BLaER1 (cell line): ENCODE measurements at regions not wholly inside any gene's neighbourhood (a gene's known extent, or its start where the extent isn't known, plus 50 kb on each side); places are given as distances from the start of the nearest gene placed in this dataset.

ENCODE experiments used
- H3K27ac ChIP-seq: shearing (Covaris generic); formaldehyde crosslinking; 2 replicates; pipeline ENCODE4 v1.8.1; 2022
- H3K27me3 ChIP-seq: shearing (Covaris generic); formaldehyde crosslinking; 2 replicates; pipeline ENCODE4 v1.8.1; 2022
- H3K36me3 ChIP-seq: shearing (Covaris generic); formaldehyde crosslinking; 2 replicates; pipeline ENCODE4 v1.8.1; 2022
- H3K4me1 ChIP-seq: shearing (Covaris generic); formaldehyde crosslinking; 2 replicates; pipeline ENCODE4 v1.8.1; 2022
- H3K4me2 ChIP-seq: shearing (Covaris generic); formaldehyde crosslinking; 2 replicates; pipeline ENCODE4 v1.8.1; 2022
- H3K4me3 ChIP-seq: shearing (Covaris generic); formaldehyde crosslinking; 2 replicates; pipeline ENCODE4 v1.8.1; 2022
- H3K9ac ChIP-seq: shearing (Covaris generic); formaldehyde crosslinking; 2 replicates; pipeline ENCODE4 v1.8.1; 2022
- H3K9me3 ChIP-seq: shearing (Covaris generic); formaldehyde crosslinking; 2 replicates; pipeline ENCODE4 v1.8.1; 2022
- H4K20me1 ChIP-seq: shearing (Covaris generic); formaldehyde crosslinking; 2 replicates; pipeline ENCODE4 v1.8.1; 2022
- Cebpa-rat ChIP-seq: shearing (Covaris generic); IDR thresholded peaks from 2 replicates; pipeline ENCODE4 v1.8.1; 2022

DNA sequence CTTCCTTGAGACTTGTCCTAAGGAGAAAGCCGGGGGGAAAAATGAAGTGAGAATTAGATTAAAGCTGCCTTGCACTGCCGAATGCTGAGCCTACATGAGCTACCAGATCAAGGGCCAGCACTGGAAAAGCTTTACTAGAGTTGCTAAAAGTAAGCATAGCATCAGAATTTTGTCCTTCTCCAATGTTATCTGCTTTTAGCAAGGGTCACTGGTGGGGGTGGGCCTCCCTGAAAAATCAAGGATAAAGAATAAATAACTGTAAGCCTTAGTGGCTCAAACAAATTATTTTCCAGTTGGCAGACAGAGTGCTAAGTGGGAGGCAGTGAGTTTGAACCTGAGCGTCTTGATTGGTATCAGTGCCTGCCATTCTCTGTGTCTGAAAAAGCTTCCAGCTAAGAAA lies 310.5 kb upstream of the PITX2 start:
- Histone ChIP-seq H3K9ac (no peak overlapping the region), H3K4me1 (no peaks in the 10 kb centered on the region), H3K27me3 (no peaks in the 10 kb centered on the region), H3K36me3 (no peaks in the 10 kb centered on the region), H3K4me3 (no peak overlapping the region), H3K27ac (no peak overlapping the region), H3K4me2 (no peak overlapping the region), H3K9me3 (no peaks in the 10 kb centered on the region), H4K20me1 (no peaks in the 10 kb centered on the region)
- TF ChIP-seq Cebpa-rat = no peak

DNA sequence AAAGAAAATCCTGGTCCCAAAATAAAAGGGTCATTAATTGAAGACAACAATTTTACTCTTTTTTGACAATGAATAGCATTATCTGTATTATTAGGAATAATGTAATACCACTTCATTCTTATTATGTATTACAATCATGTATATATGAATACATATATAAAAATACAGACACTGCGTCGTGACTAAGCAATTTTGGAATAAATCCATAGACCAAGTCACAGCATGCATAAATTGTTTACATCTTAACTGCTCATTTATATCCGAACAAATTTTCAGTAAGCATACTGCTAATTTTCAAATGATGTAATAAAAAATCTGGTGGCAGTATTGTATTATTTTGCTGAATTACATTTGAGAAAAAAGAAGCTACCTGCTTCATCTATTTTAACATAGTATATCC lies 321.6 kb upstream of the PITX2 start:
- Histone ChIP-seq H4K20me1 (no peaks in the 10 kb centered on the region), H3K9me3 (no peaks in the 10 kb centered on the region)
- no peak for TF ChIP-seq Cebpa-rat

DNA sequence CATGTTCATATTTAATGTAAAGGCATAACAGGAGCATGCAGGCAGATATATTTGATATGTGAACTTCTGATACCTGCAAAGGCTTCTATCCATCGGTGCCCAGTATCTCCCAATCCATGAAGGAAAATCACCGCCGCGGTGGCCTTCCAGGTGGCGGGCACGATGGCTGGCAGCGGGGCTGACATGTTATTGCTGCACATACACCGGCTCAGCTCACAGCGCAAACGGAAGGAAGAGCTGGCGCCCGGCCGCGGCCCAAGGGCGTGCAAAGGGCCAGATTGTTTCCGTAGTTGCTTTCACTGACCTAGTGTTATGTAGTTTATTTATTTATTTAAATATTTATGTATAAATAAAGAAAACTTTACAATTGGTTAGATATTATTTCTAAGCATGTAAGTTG lies 322.7 kb upstream of the PITX2 start:
- no peaks in the 10 kb centered on the region for H3K36me3 ChIP-seq
- H3K4me2 ChIP-seq = no peak overlapping the region
- no peaks in the 10 kb centered on the region for H3K27me3 ChIP-seq
- no peak for TF ChIP-seq Cebpa-rat
- H3K4me3 ChIP-seq = no peak overlapping the region
- no peak overlapping the region for H3K9ac ChIP-seq
- no peak overlapping the region for H3K27ac ChIP-seq
- H3K4me1 ChIP-seq = no peaks in the 10 kb centered on the region
- no peaks in the 10 kb centered on the region for H3K9me3 ChIP-seq
- no peaks in the 10 kb centered on the region for H4K20me1 ChIP-seq

More for the DNA sequence above, 321.6 kb upstream of the PITX2 start:
- no peak overlapping the region for H3K4me2 ChIP-seq
- H3K9ac ChIP-seq = no peak overlapping the region
- no peak overlapping the region for H3K4me3 ChIP-seq
- no peaks in the 10 kb centered on the region for H3K27me3 ChIP-seq
- no peaks in the 10 kb centered on the region for H3K36me3 ChIP-seq
- no peak overlapping the region for H3K27ac ChIP-seq
- no peaks in the 10 kb centered on the region for H3K4me1 ChIP-seq

DNA sequence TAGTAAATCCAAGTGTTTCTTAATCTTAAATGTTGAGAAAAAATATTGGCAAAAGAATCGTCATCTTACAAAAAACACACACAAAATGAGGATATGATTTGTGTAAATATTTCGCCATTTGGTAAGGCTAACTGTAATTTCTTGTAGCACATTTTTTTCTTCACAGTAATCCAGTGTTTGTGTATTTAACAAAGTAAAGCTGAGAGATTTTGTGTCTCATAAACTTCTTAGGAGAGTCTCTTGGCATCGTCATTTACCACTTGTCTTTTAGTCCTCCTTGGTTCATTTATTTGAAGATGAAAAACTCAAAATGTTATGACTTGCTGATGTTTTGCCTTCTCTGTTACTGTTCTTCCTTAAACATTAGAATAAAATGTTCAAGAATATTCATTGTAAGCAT lies 326.7 kb upstream of the PITX2 start:
- H3K4me3 ChIP-seq = no peak overlapping the region
- H3K27ac ChIP-seq = no peak overlapping the region
- H3K4me1 ChIP-seq = no peaks in the 10 kb centered on the region
- H4K20me1 ChIP-seq = no peaks in the 10 kb centered on the region
- no peaks in the 10 kb centered on the region for H3K9me3 ChIP-seq
- TF ChIP-seq Cebpa-rat = no peak
- H3K9ac ChIP-seq = no peak overlapping the region
- no peaks in the 10 kb centered on the region for H3K27me3 ChIP-seq
- H3K4me2 ChIP-seq = no peak overlapping the region
- no peaks in the 10 kb centered on the region for H3K36me3 ChIP-seq

DNA sequence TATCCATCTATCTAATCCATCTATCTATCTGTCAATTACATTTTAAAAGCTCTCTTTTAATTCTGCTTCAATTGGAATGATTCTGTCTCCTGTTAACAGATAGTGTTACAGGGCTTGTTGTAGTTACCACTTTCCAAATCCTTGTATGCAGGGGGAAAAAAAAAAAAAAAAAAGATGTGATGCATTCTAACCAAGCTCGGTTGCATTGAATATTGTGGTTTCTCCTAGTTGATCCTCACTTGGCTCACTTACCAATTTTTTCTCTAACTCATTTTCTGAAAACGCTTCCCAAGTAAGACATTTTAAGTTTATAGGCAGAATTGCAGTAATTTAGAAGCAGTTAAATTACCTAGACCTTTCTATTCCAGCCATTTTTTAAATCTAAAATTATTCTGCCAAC lies 327.9 kb upstream of the PITX2 start:
- Histone ChIP-seq H3K9me3 (no peaks in the 10 kb centered on the region), H4K20me1 (no peaks in the 10 kb centered on the region), H3K4me1 (no peaks in the 10 kb centered on the region), H3K9ac (no peak overlapping the region), H3K27me3 (no peaks in the 10 kb centered on the region), H3K4me3 (no peak overlapping the region), H3K36me3 (no peaks in the 10 kb centered on the region), H3K27ac (no peak overlapping the region), H3K4me2 (no peak overlapping the region)
- TF ChIP-seq Cebpa-rat = no peak

DNA sequence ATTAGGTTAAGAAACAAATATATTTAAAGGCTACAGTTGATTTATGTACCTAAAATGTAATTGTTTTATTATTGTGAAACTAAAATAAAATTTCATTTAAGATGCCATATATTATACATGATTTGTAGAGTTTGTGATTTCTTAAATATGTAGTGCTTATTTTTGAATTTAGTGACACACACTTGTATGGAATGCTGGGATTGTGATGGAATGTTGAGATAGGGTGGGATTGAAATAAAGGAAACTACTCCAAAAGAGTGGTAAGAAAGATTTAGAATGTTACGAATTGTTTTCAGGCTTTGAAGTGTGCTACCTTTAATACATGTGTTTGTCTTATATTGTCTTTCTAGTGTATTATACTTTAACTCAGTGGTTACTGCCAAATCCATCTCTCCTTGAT lies 330.3 kb upstream of the PITX2 start:
- Histone ChIP-seq H3K36me3 (no peaks in the 10 kb centered on the region), H3K4me3 (no peak overlapping the region), H4K20me1 (no peaks in the 10 kb centered on the region), H3K9ac (no peak overlapping the region), H3K27ac (no peak overlapping the region), H3K27me3 (no peaks in the 10 kb centered on the region), H3K9me3 (no peaks in the 10 kb centered on the region), H3K4me2 (no peak overlapping the region), H3K4me1 (no peaks in the 10 kb centered on the region)
- no peak for TF ChIP-seq Cebpa-rat

DNA sequence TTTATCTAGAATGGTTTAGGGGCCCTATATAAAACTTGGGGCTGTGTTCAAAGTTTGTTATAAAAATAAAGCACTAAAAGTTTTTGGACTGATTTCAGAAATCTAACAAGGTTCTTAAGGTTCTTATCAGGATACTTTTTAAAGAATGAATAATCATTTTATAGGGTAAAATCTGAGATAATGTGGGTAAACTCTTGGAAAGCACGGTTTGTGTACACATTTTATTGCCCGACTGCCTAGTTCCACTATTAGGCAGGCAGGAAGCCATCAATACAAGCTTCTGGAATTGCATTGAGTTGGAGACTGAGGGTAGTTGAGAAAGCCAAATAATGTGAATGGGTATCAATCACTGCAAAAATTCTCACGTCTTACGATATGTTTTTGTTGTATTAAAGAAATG lies 331.0 kb upstream of the PITX2 start:
- Histone ChIP-seq H4K20me1 (no peaks in the 10 kb centered on the region), H3K36me3 (no peaks in the 10 kb centered on the region), H3K9me3 (no peaks in the 10 kb centered on the region), H3K4me2 (no peak overlapping the region), H3K9ac (no peak overlapping the region), H3K4me1 (no peaks in the 10 kb centered on the region), H3K27me3 (no peaks in the 10 kb centered on the region), H3K27ac (no peak overlapping the region), H3K4me3 (no peak overlapping the region)
- no peak for TF ChIP-seq Cebpa-rat

DNA sequence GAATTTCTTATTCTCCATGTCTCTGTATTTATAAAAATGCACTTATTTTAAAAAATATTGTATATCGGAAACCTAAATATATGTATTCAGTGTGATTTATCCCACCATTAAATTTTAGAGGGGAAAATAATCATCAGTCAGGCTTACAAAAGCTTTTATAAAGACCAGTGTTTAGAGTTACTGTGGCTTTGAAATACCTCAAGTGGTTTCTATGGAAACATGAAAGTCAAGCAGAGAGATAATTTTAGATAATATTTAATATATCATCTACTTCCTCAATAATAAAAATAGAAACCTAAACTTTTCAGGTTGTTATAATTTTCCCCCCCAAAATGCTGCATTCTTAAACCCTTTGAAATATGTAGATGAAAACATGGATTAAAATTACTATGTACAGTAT lies 332.9 kb upstream of the PITX2 start:
- Histone ChIP-seq H3K27me3 (no peaks in the 10 kb centered on the region), H3K27ac (no peak overlapping the region), H3K4me1 (no peaks in the 10 kb centered on the region), H3K9me3 (no peaks in the 10 kb centered on the region), H3K4me3 (no peak overlapping the region), H4K20me1 (no peaks in the 10 kb centered on the region), H3K36me3 (no peaks in the 10 kb centered on the region), H3K4me2 (no peak overlapping the region), H3K9ac (no peak overlapping the region)
- no peak for TF ChIP-seq Cebpa-rat

DNA sequence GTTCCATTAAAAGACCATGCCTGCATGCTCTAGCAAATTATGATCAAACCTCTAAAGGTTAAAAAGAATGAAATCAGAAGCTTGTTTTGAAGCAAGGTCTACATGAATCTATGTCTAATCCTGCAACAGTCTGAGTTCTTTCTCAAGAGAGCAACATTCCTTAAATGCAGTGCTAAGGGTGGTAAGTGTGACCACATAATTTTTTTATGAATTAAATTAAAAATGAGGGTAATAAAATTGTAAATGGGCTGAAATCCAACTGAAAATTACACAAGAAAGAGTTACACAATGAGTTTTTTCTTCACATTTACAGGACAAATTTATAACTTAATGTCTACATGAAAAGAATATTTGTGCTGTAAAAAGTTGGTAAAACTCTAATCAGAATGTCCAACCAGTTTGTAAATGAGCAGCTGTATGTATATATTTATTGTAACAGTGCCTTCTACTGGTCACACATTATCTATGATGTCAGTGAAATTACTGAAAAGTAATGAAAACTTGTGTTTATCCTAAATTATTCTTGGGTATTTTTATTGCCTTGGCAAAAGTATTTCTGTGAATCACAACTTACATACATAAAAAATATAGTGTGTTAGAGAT lies 336.3 kb upstream of the PITX2 start:
- TF ChIP-seq Cebpa-rat = no peak
- H3K27ac ChIP-seq = no peak overlapping the region
- H3K4me3 ChIP-seq = no peak overlapping the region
- no peak overlapping the region for H3K9ac ChIP-seq
- H4K20me1 ChIP-seq = no peaks in the 10 kb centered on the region
- no peaks in the 10 kb centered on the region for H3K4me1 ChIP-seq
- H3K36me3 ChIP-seq = no peaks in the 10 kb centered on the region
- H3K4me2 ChIP-seq = no peak overlapping the region
- H3K27me3 ChIP-seq = no peaks in the 10 kb centered on the region
- no peaks in the 10 kb centered on the region for H3K9me3 ChIP-seq

DNA sequence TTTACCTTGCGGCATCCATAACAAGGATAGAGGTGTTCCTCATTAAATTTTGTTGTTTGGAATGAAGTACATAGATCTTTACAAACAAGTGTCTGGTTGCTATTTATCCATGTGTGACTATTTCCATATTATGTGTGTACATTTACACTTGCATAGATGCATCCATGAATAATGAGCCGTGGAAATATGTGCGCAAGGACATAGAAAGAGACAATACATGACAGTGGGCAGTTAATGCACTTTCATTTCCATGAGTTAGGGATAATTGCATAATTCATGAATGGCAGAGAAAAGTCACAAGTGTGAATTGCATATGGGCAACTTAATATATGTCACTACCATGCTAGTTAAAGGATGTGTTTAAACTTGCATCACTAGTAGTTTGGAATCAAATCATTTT lies 338.2 kb upstream of the PITX2 start:
- H3K36me3 ChIP-seq = no peaks in the 10 kb centered on the region
- no peaks in the 10 kb centered on the region for H3K9me3 ChIP-seq
- no peaks in the 10 kb centered on the region for H3K27me3 ChIP-seq
- H3K4me3 ChIP-seq = no peak overlapping the region
- H3K9ac ChIP-seq = no peak overlapping the region
- no peaks in the 10 kb centered on the region for H4K20me1 ChIP-seq
- H3K27ac ChIP-seq = no peak overlapping the region
- TF ChIP-seq Cebpa-rat = no peak
- H3K4me2 ChIP-seq = no peak overlapping the region
- H3K4me1 ChIP-seq = no peaks in the 10 kb centered on the region

DNA sequence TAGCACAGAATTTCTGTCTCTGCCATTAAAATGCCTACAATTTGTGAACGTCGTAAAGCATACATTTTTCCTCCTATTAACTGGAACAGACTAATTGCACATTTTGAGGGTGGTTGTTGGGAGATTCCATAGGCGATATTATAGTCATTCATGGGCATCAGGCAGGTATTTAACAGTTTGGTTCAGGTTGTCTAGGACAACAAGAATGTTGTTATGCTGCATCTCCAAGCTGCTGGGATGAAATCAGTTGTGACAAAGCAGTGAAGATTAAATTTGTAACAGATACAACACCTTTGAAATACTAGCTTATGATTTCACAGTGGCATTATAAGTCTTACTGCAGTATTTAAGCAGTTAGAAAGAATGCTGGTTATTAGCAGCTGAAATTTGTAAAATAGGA lies 339.7 kb upstream of the PITX2 start:
- Histone ChIP-seq H3K9ac (no peak overlapping the region), H3K27ac (no peak overlapping the region), H3K4me3 (no peak overlapping the region), H3K27me3 (no peaks in the 10 kb centered on the region), H4K20me1 (no peaks in the 10 kb centered on the region), H3K4me1 (no peaks in the 10 kb centered on the region), H3K4me2 (no peak overlapping the region), H3K9me3 (no peaks in the 10 kb centered on the region), H3K36me3 (no peaks in the 10 kb centered on the region)
- TF ChIP-seq Cebpa-rat = no peak
